ENCODE measurements at regions not wholly inside any gene's neighbourhood (a gene's known extent, or its start where the extent isn't known, plus 50 kb on each side); places are given as distances from the start of the nearest gene placed in this dataset.

- TF ChIP-seq ZBTB10 (tag by site-specific recombination; IDR thresholded peaks at IDR 0.05) = no peak
Measured at GRCh38 chr2:17272652-17273525, 245.4 kb downstream of the RAD51AP2 start (continued).

- Histone ChIP-seq H3K9me3 (ENCODE audit: control insufficient read depth, insufficient read depth, low read depth, low read length) (no peaks in the 10 kb centered on the region), H3K27ac (ENCODE audit: extremely low read depth, low read depth, low read length) (no peak overlapping the region), H3K4me1 (ENCODE audit: control insufficient read depth, insufficient read depth, low read length) (no peaks in the 10 kb centered on the region), H3K4me3 (ENCODE audit: low read depth, low read length) (no peak overlapping the region), H3K36me3 (ENCODE audit: control insufficient read depth in 2 of 2, insufficient read depth in 1 of 2, low read length in 2 of 2) (no peaks in the 10 kb centered on the region)
- CTCF ChIA-PET = no interaction called here
- POLR2A ChIA-PET = no interaction called here
- TF ChIP-seq SCRT1 (tag by site-specific recombination; IDR thresholded peaks at IDR 0.05; ENCODE audit: borderline replicate concordance) (no peak), ZNF280D (tag by site-specific recombination; IDR thresholded peaks at IDR 0.05) (no peak), ZSCAN4 (tag by site-specific recombination; IDR thresholded peaks at IDR 0.05) (no peak)
Measured at GRCh38 chr2:17272170-17272569, 246.1 kb downstream of the RAD51AP2 start.

GRCh38 chr2:17271416-17271815 is 246.8 kb downstream of the RAD51AP2 start:
- TF ChIP-seq ZNF132 (tag by site-specific recombination; IDR thresholded peaks at IDR 0.05; ENCODE audit: borderline replicate concordance) = no peak
- no peak for TF ChIP-seq ZSCAN4 (tag by site-specific recombination; IDR thresholded peaks at IDR 0.05)
- no peaks in the 10 kb centered on the region for H3K9me3 ChIP-seq (ENCODE audit: control insufficient read depth, insufficient read depth, low read depth, low read length)
- no peaks in the 10 kb centered on the region for H3K4me1 ChIP-seq (ENCODE audit: control insufficient read depth, insufficient read depth, low read length)
- no peak overlapping the region for H3K4me3 ChIP-seq (ENCODE audit: low read depth, low read length)
- H3K36me3 ChIP-seq (ENCODE audit: control insufficient read depth in 2 of 2, insufficient read depth in 1 of 2, low read length in 2 of 2) = no peaks in the 10 kb centered on the region
- no peak overlapping the region for H3K27ac ChIP-seq (ENCODE audit: extremely low read depth, low read depth, low read length)
- POLR2A ChIA-PET = no interaction called here
- CTCF ChIA-PET = interaction anchor here (0.6 to 1.1 kb wide), 2 partner anchors 38 to 448 kb away, joined by 3 to 4 read pairs; no protein-coding TSS in a partner anchor

GRCh38 chr2:17270894-17271293 is 247.3 kb downstream of the RAD51AP2 start:
- no peak overlapping the region for H3K4me3 ChIP-seq (ENCODE audit: low read depth, low read length)
- no peak for TF ChIP-seq ZNF223 (tag by site-specific recombination; IDR thresholded peaks at IDR 0.05)
- TF ChIP-seq ZNF23 (tag by site-specific recombination; IDR thresholded peaks at IDR 0.05; ENCODE audit: borderline replicate concordance) = no peak
- no peak for TF ChIP-seq ZNF221 (tag by site-specific recombination; IDR thresholded peaks at IDR 0.05; ENCODE audit: borderline replicate concordance)
- TF ChIP-seq ZNF423 (tag by site-specific recombination; IDR thresholded peaks at IDR 0.05) = no peak
- TF ChIP-seq ZNF629 (tag by site-specific recombination; IDR thresholded peaks at IDR 0.05) = no peak
- ChIA-PET CTCF (interaction anchor here (1.1 kb wide), 1 partner anchor 39 kb away, joined by 3 read pairs; no protein-coding TSS in a partner anchor), POLR2A (no interaction called here)
- H3K4me1 ChIP-seq (ENCODE audit: control insufficient read depth, insufficient read depth, low read length) = no peaks in the 10 kb centered on the region
- H3K9me3 ChIP-seq (ENCODE audit: control insufficient read depth, insufficient read depth, low read depth, low read length) = no peaks in the 10 kb centered on the region
- H3K27ac ChIP-seq (ENCODE audit: extremely low read depth, low read depth, low read length) = no peak overlapping the region
- H3K36me3 ChIP-seq (ENCODE audit: control insufficient read depth in 2 of 2, insufficient read depth in 1 of 2, low read length in 2 of 2) = no peaks in the 10 kb centered on the region
